ENCODE measurements at regions not wholly inside any gene's neighbourhood (a gene's known extent, or its start where the extent isn't known, plus 50 kb on each side); places are given as distances from the start of the nearest gene placed in this dataset.

DNA sequence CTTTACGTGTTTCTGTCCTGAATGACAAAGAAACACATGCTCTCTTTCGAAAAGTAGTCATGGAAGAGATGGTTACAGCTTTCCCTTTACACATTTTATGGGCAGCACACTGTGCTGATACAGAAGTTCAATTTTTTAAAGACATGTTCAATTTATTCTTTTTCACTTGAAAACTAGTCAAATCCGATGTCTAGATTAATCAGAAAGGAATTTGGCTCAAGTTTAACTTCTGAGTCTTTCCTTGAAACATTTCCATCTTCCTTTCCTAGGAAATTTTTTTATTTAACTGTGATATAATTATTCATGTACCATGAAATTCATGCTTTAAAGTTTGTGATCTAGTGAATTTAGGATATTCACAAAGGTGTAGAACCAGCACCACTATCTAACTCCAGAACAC is 360.1 kb downstream of the TNS3 start:
- FAIRE-seq (no peak), DNase-seq (ENCODE audit: low spot score in 2 of 2) (no peak)

DNA sequence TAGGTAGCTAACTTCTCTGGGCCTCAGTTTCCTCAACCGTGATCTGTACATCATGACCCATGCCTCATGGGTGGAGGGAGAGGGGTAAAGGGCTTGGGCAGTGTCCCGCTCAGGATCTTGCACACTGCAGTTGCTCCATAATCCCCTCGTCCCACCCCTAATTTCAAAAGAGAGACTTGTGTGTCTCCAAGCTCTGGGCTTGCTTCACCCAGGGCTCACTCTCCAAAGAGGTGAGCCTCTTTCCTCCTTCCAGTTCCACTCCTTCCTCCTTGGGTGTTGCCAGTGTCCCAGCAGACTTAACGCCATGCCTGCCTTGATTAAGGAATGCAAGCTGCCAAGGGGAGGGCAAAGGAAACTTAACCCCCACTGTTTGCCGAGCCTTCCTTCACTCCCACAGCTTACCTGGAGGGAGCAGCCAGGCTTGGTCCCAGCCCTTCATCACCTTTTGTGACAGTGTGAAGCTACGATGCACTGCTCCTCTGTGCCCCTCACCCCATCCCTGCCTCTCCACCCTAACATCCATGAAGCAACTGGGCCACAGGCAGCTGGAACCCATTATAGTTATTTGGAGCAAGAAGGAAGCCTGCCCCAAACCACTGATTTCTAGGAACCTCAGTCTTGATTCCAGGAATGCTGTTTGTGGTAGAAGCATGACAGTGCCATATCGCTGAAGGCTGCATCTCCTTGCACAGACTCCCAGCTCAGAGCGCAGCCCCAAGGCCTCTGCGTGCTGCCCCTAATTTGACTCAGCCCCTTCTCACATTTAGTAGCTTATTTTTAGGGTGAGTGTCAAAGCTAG is 363.3 kb downstream of the TNS3 start:
- DNase-seq (ENCODE audit: low spot score in 2 of 2): no peak

DNA sequence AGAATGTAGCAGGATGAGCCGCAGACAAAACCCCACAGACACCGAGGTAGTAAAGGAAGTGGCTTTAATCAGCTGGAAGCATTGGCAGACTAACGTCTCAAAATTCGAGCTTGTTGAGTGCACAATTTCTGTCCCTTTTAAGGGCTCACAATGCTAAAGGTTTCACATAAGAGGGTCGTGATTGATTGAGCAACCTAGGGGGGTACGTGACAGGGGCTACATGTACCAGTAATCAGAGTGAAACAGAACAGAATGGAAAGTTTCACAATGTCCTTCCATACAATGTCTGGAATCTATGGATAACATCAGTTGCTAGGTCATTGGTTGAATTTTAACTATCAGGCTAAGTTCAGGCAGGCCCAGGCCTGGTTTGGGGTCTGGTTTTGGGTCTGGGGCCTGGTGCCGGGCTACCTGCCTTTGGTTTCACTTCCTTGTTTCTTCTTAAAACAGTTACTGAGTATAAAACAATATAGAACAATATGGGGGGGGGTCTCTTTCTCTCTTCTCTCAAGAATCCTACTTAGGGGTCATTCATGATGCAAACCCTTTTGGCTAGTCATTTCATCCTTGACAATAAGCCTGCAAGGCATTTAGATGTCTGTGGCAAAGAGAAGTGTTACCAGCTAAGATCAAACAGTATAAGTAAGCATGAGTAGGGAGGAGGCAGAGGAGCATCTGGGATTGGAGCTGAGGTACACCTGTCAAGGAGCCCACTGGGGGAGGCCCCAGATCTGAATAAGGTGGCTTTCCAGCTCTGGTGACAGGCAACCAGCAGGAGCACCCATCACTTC is 364.1 kb downstream of the TNS3 start:
- no peak for FAIRE-seq
- no peak for DNase-seq (ENCODE audit: low spot score in 2 of 2)

More for the DNA sequence above, 363.3 kb downstream of the TNS3 start:
- no peak for FAIRE-seq

DNA sequence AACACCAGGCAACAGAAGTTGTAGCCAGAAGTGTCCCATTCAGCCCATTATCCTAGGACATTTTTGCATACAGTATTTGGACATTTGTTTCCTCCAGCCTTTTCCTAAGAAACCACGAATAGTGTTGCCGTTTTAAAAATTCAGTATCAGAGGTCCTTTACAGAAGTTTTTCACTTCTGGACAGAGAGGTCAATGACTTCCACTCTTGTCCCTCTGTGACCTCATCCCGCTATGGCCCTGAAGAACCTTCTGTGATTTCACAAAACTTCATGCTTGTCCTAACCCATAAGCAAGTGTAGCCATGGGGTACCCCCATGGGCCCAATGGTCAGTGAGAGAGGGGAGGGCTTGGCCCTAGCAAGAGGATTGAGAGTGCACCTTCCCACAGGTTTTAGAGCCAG is 364.8 kb downstream of the TNS3 start:
- no peak for FAIRE-seq
- no peak for DNase-seq (ENCODE audit: low spot score in 2 of 2)

DNA sequence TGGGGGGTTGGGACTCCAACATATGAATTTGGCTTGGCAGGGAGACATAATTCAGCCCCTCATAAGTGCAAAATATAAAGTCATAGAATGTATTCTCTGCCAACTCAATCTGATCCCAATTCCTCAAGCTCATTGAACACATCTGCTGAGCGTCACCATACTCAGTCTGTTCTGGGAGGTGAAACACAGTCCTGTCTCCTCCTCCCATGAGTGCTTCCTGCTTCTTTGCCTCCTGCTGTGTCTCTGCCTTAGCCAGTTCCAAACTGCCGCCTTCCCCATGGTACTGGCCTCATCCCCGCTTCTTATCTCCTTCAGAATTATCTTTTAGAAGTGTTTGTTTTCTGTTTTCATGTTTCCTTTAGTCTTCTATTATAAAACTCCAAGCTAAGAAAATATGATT is 365.5 kb downstream of the TNS3 start:
- FAIRE-seq: no peak

DNA sequence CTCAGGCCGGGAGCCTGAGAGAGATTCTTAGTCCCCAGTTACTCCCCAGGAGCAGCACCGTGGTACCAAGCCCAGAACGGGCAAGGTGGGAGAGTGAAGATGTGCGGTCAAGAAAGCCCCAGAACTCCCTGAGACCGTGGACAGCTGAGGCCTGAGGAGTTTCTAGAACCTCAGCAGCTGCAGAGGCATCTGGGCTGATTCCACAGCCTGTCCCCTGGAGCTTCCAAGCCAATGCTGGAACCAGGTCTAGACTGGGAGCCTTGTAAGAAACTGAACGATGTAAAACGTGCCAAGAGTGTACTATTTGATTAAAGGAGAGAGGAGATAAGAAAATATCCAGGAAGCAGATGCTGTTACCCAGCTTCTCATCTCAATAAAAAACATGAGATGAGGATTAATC is 366.3 kb downstream of the TNS3 start:
- FAIRE-seq: no peak
- DNase-seq (ENCODE audit: low spot score in 2 of 2): no peak

More for the DNA sequence above, 365.5 kb downstream of the TNS3 start:
- DNase-seq (ENCODE audit: low spot score in 2 of 2): no peak

DNA sequence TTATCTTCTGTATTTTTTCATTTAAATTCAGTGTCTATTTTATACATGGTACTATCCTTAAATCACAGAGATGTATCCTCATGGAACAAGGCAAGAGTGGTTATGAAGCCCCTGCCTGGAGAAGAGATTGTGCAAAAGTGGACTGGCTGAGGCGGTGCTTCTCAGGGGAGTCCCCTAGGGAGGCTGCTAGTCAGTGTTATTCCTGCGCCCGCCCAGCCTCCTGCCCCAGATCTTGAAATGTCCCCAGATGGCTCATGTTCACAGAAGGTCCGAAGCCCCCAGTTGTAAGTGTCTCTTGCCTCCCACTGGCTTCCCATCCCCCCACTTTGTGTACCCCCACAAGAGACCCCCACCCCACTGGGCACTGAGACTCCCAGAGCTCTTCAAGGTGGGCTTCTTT is 366.9 kb downstream of the TNS3 start:
- DNase-seq (ENCODE audit: low spot score in 2 of 2) (no peak), FAIRE-seq (no peak)

DNA sequence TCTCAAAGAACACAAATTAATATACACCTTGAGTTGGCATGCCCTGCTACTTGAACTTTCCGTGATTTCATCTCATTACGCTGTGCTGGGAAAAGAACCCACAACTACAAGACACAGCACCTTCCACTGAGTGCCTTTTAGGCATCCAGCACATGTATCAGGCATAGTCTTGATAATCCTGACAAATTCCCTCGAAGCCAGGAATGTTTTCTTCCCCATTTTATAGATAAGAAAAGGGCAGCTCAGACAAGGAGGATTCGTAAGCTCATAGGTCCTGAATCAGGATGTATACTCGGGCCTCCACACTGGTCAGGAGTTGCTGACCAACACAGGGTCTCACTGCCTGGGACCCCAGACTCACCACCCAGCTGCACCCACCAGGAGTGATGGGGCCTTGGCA is 368.6 kb downstream of the TNS3 start:
- no peak for FAIRE-seq
- no peak for DNase-seq (ENCODE audit: low spot score in 2 of 2)

DNA sequence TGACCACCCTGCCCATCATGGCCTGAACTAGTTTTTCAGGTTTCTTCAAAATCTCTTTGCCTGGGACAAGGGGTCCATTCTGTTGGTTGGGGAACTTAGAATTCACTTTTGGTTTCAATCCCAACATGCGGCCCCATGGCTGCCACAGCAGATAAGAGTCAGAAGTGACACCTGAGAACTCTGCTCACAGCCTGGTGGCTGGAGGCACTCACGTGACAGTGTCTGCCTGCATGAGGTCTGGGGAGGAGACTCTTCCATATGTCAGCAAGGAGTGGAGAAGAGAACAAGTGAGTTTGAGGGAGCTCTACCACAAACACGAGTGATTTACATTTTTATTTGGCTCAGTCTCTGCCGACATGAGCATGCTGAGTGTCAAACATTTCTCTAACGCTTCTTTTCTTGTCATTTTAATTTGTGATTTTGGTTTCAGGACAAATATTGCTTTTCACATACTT is 370.4 kb downstream of the TNS3 start:
- no peak for DNase-seq (ENCODE audit: low spot score in 2 of 2)
- no peak for FAIRE-seq

DNA sequence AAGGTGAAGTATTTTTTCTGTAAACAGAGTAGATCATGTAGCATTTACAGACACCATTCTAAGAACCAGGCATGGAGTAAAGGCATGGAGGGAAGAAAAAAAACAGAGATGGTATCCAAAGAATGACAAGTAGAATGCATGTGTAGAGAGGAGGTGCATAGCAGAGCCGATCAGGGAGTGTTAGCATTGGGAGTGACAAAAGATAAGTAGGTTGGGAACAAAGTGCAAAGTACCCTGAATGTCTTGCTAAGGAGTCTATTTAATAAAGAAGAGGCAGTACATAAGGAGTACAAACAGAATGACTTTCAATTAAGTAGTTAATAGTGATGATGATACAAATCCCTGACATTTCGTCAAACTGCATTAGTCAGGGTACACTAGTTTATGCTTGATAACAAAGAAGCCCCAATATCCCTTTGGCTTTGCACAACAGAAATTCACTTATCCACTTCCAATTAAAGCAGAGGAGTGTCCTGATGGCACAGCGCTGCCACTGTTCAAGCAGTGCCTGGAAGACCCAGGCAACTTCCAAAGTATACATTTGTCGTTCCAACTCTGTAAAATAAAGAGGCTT is 371.5 kb downstream of the TNS3 start:
- no peak for FAIRE-seq

DNA sequence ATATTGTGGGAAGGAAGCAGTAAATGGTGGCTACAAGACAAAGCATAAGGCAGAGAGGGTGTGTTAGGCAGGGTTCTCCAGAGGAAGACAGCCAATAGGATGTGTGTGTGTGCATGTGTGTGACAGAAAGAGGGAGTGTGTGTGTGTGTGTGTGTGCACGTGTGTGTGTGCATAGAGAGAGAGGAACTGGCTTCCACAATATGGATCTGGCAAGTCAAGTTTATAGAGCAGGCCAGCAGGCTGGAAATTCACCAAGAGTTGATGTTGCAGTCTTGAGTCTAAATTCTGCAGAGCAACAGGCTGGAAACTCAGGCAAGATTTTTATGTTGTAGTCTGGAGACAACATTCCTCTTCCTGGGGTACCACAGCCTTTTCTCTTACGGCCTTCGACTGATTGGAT is 374.0 kb downstream of the TNS3 start:
- FAIRE-seq: no peak
- no peak for DNase-seq (ENCODE audit: low spot score in 2 of 2)

More for the DNA sequence above, 371.5 kb downstream of the TNS3 start:
- no peak for DNase-seq (ENCODE audit: low spot score in 2 of 2)

DNA sequence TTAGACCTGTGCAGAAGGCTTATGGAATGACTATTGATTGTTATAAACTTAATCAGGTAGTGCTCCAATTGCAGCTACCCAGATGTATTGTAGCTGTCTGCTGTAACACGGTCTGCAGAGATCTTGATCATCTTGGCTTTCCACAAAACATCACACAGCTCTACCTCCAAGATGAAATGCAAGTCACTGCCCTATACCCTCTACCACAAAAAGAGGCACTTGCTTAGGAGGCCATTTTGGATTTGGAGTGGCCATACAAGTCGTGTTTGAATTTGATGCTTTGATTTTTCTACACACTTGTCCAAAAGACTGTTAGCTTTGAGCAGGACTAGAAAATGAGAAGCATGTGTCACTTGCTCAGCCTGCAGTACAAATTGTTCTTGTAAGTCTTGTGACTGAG is 377.2 kb downstream of the TNS3 start:
- DNase-seq (ENCODE audit: low spot score in 2 of 2) (no peak), FAIRE-seq (no peak)

DNA sequence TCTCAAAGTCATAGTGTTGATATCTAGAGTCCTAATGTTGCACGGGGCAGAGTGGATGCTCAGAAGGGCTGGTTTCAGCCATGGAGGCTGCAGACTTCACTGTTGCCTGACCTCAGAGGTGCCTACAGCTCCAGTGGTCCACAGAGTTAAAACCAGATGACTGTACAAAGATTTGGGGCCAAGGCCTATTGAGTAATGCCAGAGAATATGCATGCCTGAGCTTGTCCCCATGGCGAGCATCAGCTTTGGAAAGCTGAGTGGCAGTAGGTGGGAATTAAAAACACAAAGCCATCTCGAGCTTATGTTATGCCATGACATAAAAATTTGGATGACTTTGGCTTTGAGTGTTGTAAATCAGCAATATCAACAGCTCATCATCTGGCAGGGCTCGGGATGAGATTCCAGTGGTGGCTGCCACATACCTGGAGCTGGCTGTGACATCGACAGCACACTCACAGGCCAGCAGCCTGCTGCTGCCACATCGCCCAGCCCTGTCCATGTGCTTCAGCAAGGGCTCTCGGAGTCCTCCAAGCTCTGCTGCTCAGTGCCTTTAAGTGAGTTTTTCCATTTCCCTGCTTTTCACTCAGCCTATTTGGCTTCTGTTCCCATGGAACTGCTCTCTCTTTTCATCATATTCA is 379.6 kb downstream of the TNS3 start:
- DNase-seq (ENCODE audit: low spot score in 2 of 2) (no peak), FAIRE-seq (no peak)

DNA sequence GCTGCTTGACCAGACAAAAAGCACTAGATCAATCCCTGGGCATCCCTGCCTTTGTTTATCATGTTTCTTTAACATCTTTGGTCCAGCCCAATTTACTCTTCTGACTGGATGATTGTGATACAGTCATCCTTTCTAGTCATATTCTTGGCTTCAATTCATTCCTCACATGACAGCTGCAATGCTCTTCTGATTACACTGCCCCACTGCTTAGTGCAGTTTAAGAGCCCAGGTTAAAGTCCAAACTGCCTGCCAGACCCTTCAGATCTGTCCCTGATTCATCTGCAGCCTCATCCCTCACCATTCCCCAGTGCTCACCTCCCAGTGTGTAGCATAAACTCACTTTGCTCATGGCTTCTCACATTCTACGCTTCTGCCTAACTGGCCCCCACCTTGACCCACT is 383.8 kb downstream of the TNS3 start:
- FAIRE-seq: no peak
- no peak for DNase-seq (ENCODE audit: low spot score in 2 of 2)

DNA sequence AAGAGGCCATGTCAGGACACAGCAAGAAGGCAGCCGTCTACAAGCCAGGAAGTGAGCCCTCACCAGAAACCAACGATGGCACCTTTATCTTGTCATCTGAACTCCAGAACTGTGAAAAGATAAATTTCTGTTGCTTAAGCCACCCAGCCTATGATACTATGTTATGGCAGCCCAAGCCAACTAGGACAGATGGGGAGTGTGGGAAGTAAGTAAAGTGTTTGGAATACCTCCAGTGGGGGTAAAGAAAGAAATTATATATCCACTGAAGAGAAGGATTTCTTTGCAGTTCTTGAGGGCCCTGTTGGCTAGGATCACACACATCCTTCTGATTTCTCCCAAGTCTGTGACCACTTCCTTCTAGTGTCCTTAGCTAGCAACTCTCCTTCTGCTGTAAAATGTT is 384.4 kb downstream of the TNS3 start:
- FAIRE-seq (no peak), DNase-seq (ENCODE audit: low spot score in 2 of 2) (no peak)

DNA sequence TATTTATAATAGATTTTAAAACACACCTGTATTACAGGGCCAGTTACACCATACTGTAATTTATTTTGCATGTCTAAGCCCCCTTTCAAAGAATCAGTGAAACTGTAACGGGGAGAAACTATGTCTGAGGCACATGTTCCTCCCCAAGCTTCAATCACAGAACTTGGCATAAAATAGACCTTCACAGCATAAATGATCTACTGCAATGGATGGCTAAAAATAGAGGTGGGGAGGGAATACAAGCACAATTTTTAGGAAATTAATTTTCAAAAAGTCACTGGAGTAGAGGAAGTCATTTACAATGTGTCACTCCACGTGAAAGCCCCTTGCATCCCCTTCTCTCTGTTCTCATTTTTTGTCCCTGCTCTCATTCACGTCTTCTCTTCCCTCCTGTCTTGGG is 385.2 kb downstream of the TNS3 start:
- no peak for DNase-seq (ENCODE audit: low spot score in 2 of 2)
- FAIRE-seq: no peak

DNA sequence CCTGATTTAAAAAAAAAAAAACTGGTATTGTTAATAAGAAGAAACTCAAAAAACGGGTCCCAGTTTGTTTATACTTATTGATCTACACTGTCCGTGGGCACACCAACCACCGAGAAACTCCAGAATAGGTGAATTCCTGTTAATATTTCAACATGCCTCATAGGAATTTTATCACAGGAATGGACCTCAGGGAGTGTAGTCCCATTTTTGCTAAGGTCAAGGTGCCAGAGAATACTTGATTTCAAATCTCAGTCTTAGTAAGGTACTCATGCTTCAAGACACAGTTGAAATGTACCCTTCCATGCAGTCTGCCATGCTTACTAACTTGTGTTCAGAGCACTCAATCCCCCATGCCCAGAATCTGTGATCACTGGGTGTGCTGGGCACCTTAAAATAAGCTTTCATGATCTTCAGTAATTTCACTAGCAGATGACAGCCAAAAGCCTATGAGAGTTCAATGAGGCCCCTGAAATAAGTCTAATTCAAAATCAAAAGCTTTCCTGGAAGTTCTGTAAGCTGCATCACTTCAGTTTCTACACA is 385.7 kb downstream of the TNS3 start:
- no peak for DNase-seq (ENCODE audit: low spot score in 2 of 2)
- FAIRE-seq: no peak

DNA sequence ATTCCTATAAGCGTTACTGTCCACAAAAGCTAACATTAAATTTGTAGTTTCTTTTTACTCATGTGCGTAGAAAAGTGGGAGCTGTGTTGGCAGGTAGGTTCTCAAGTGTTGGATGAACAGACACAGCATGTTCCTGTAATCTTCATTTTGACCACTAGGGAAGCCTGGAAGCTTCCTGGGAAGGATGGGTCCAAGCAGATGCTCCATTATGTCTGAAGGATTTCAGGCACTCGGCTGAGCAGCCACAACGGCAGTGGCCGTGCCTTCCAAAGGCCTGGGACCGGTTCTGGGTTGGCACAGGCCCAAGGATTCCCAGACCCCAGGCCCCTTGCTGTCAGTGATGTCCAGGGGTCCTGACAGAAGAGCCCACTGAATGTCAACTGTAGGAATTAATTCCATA is 386.3 kb downstream of the TNS3 start:
- FAIRE-seq (no peak), DNase-seq (ENCODE audit: low spot score in 2 of 2) (no peak)

DNA sequence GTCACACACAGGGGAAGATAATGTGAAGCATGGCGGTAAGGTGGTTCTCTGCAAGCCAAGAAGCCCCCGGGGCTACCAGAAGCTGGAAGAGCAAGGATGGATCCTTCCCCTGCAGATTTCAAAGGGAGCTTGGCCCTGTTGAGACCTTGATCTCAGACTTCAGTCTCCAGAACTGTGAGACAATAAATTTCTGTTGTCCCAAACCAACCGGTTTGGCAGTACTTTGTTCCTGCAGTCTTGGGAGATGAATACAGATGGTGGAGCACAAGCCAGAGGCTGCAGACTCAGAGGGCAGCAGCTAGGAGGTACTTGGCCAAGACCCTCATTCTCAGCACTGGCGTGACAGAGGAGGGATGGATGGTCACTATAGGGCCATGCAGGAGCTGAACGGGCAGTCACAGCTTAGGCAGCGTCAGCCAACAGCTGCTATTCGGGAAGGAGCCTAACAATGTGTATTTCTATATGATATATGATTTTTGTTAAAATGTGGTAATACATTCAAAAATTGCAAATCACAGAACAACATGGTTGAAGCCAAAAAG is 387.3 kb downstream of the TNS3 start:
- FAIRE-seq (no peak), DNase-seq (ENCODE audit: low spot score in 2 of 2) (no peak)

DNA sequence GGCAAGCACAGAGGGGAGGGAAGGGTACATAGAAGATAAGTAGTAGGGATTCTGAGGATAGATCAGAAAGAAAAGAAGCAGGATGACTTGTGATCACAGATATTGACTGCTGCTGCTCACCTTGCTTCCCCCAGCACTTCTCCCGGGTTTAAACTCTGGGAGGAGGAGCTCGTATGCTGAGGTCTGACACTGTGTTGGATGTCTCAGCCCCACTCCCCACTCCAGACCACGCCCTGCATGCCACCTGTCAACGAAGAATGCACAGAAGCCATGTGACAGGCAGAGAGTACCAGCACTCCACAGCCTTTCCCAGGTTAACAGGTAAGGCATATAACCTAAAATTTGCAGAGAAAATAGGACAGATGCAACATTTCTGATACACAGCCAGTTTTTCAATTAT is 388.9 kb downstream of the TNS3 start:
- DNase-seq (ENCODE audit: low spot score in 2 of 2) (no peak), FAIRE-seq (no peak)

All from frontal cortex (tissue), 3 donors.